Skin of body (tissue), 1 donor: ENCODE measurements at regions not wholly inside any gene's neighbourhood (a gene's known extent, or its start where the extent isn't known, plus 50 kb on each side); places are given as distances from the start of the nearest gene placed in this dataset.

ENCODE experiments used
- DNase-seq: peaks from one replicate; lab custom pipeline; 2025; lab: John Stamatoyannopoulos, UW

- DNase-seq: no peak
These were observed 107.4 kb upstream of the NAV3 start for GRCh38 chr12:77723308-77723707.

GRCh38 chr12:77722536-77722935, 108.2 kb upstream of the NAV3 start:
- DNase-seq: peak; percentile 39

GRCh38 chr12:77720258-77720657, 110.4 kb upstream of the NAV3 start:
- no peak for DNase-seq

- no peak for DNase-seq
These were observed 120.5 kb upstream of the NAV3 start for GRCh38 chr12:77710209-77710608.

DNA sequence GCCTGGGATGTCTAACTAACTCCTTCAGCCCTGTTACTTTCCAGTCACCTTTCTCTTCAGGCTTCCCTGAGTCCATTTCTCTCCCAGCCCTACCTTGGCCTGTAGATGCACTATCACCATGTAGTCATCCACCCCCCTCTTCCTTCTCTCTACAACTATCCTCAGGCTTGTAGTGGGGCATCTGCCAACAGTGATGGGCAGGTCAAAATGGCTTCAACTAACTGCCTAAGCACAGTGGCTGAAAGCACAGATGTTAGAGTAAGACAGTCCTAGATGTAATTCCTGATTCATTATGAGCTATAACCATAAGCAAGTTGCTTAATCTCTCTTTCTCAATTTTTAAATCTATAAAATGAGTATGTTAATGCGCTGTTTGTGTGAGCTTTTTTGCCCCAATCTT, 133.6 kb upstream of the NAV3 start:
- DNase-seq: no peak

DNA sequence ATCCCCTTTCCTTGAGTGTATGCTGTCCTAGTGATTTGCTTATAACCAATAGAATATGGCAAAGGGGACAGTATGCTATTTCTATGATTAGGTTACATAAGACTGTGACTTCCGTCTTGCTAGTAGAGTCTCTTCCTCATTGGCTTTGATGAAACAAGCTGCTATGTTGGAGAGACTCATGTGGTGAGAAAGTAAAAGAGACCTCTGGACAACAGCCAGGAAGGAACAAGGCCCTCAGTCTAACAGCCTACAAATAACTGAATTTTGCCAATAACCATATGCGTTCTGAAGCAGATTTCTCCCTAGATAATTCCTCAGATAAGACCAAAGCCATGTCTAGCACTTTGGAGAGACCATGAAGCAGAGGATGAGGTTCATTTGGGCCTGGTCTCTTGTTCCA, 134.5 kb upstream of the NAV3 start:
- no peak for DNase-seq

DNA sequence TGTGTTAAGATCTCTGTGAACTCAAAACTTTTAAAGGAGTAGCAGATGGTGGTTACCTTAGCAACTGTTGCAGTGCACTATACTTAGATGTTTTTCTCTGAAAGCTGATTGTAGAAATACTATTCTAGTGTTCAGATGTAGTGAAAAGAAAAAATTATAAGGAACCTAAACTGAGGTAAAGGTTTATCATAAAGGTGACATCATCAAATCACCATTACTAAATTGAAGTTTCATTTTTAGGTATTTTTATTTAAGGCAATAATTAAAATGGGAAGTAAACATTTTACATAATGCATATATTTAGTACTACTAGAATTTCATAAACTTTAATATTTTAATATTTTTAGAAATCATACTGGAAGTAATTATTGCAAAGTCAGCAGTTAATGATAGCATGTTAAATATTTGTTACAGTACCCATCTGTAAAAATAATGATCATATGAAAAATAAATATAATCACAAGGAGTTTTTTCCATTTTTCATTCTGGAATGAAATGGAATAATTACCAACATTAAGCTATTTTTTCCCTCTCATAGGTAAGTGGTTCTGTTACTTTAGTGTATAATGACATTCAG, 141.1 kb upstream of the NAV3 start:
- DNase-seq: no peak

DNA sequence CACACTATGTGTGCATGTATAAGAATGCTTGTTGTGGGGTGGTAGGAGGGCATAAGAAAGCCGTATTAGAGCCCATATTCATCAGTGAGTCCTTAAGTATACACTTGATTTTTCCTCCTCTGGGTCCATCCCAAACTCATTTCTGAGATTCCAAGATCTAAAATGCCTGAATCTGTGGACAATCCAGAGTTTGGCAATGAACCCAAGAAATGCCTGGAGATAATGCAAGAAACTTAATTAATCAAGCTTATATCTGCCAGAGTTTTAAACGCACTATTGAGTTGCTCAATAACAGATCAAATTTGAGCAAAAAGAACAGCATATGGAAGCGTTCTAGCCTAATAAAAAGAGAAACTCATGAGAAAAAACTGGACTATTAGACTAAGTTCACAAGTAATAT, 143.4 kb upstream of the NAV3 start:
- peak; percentile 74 for DNase-seq

DNA sequence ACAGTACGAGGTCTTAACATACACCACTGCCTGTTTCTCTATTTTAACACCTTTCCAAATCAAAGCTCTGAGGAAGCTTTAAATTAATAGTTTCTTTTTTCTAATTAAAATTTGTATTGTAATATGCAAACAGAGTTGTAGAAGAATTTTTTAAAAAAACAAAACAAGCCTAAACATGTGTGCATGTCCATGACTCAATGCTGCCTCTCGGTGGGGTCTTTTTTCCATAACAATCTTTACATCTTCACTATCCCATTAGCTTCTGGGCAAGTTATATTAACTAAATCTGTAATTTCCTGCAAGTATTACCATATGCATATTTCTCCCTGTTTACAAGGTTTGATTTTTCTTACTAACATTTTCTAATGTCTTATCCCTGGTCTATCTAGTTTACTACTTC, 143.9 kb upstream of the NAV3 start:
- DNase-seq: peak; percentile 61

GRCh38 chr12:77685901-77686300, 144.8 kb upstream of the NAV3 start:
- DNase-seq: no peak

- DNase-seq: peak; percentile 84
These were observed 145.6 kb upstream of the NAV3 start for GRCh38 chr12:77685112-77685511.

GRCh38 chr12:77682488-77682887, 148.2 kb upstream of the NAV3 start:
- DNase-seq: no peak

DNA sequence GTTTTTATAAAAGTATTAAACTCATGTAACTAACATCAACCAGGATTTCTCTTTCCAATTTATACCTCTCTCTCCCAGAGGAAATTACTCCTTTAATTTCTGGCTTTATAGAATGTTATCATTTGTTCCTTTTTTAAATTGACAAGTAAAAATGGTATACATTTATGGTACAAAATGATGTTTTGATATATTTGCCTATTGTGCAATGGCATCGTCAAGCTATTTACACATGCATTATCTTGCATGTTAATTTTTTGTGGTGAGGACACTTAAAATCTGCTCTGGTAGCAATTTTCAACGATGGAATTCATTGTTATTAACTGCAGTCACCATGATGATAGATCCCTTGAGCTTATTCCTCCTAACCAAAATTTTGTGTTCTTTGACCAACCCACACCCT, 149.0 kb upstream of the NAV3 start:
- DNase-seq: no peak

DNA sequence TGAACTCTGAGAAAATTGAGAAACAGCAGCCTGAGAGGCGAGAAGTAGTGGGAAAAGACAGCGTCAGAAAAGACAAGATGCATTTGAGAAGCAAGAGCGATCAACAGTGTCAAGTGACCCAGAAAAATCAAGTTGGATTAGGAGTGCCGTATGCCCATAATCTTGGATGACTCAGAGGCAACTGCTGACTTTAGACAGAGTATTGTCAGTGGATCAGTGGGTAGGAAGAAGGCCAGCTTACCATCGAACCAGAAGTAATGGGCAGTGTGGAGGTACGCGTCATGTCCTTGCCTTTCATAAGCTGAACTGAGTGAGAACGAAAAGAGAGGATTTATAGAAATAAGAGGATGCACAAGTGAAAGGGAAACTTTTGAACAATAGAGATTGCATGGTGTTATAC, 151.0 kb upstream of the NAV3 start:
- no peak for DNase-seq

DNA sequence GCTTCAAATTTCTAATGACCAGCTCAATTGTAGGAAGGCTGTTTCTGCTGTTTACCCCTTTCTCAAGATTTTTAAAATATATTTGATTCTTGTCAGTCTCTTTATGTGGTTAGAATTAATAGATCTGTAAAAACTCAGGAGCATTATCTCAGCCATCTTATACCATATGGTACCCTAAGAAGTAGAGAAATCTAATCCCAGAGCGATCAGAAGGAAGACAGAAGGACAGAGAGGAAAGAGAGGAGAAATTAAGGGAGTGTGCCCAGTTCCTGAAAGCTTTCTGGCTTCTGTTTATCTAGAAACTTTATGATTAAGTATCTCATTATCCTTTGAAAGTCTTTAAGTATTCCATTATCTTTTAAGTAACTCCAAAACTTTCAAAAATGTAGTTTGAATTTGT, 152.1 kb upstream of the NAV3 start:
- no peak for DNase-seq

- no peak for DNase-seq
These were observed 163.6 kb upstream of the NAV3 start for GRCh38 chr12:77667101-77667500.

DNA sequence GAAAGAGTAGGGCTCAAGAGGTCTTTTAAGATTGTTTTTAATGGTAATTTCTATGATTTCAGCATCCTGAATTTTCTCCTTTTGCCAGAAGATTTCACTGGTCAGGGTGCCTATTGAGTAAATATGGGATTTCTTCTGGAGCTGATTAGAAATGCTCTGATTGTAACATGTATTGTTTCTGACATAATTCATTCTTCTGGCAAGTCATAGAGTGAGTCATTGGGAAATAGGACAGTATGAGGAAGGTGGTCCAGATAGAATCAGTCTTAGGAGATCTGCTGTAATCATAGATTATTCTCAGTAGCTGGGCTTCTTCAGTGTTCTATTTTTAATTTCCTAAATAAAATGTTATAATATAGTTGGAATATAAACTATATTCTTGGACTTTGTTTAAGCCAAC, 182.0 kb upstream of the NAV3 start:
- DNase-seq: peak; percentile 60

- no peak for DNase-seq
These were observed 184.6 kb upstream of the NAV3 start for GRCh38 chr12:77645966-77646598.

DNA sequence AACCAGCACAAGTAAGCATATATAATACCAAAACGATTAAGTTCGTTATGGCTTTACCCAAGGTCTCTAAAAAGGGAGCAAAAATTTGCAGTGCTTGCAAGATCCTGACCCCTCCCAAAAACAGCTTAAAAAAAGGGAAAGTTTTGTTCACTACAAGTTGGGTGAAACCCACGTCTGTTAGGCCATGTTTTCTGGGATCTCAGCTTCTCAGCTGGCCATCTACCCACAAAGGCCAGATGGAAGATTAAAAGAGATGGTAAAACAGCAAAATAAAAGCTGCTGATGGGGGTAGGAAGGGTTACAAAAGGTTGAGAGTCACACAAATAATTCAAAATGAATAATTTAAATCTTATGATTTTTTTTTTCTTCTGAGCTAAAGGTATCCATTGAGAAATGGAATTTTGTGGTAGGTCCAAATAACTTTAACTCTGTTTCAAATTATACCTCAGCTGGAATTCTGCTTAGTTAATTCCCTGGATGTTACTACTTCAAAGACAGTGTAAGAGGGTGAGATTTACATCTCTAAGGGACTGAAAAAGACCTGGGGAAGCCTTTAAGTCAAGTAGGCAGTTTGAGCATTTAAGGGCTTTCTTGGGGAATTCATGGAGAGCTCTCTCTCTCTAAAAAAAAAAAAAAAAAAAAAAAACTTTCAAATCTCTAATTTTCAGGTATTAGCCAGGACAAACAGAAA, 185.6 kb upstream of the NAV3 start:
- no peak for DNase-seq

GRCh38 chr12:77642246-77642645, 188.4 kb upstream of the NAV3 start:
- no peak for DNase-seq

- no peak for DNase-seq
These were observed 190.3 kb upstream of the NAV3 start for GRCh38 chr12:77640356-77640755.

DNA sequence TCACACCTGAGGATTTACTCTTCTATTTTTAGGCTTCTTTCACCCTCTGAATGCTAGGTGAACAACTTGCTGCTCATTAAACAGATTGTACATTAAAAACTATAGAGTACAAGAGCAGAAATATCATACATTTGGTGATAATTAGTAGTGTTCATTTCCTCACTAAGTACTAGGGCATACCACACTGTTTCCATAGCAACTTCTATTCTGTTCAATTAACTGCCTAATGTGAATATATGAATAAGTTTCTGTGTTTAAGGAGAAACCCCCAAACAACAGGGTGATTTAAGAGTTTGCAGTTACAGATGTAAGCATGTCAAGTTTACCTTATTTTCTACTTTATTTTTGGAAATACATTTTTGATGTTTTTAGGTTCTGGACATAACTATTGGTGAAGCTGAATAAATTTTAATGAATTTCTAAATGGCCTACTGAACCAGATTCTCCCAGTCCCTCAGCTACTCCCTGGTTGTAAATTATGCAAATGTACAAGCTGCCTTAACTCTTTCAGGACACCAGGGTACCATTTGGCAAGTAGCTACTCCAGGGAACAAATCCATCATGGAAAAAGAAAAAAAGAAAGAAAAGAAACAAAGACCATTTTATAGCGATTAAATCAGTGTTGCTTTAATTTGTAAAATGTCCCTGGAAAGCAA, 199.8 kb upstream of the NAV3 start:
- no peak for DNase-seq

DNA sequence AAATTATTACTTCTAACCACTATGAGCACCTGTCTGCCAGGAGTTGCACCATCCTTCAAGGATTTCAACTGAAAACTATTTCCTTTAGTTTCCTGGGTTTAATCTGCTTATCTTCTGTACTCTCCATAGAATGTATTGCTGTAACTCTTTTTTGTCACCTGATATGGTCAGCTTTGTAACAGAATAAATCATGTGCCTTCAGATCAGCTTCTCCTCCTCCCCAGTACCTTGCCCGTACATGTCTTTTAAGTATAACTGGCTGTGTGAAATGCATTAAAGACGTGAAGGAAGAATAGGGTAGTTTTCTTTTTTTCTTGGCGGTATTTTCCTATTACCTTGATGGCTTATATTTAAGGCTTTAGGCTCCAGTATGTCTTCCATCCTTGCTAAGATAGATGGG, 200.3 kb upstream of the NAV3 start:
- DNase-seq: no peak
